GM12875 (cell line): ENCODE measurements at regions not wholly inside any gene's neighbourhood (a gene's known extent, or its start where the extent isn't known, plus 50 kb on each side); places are given as distances from the start of the nearest gene placed in this dataset.
"Not testable (repeated sequence)": the region's sequence is repeated elsewhere in the genome, so short reads cannot be mapped to it uniquely, and the experiment has no call there.

Experiments
- H3K4me3 ChIP-seq: one replicate; pipeline ENCODE4 v1.5.1; 2011; ENCODE audit warnings: low read depth, low read length, control low read depth
- TF ChIP-seq, protein P1 (sequence below): IDR thresholded peaks from 2 replicates; pipeline ENCODE4 v1.5.1; 2011; ENCODE audit warnings: low read depth, mild to moderate bottlenecking, control low read depth, inconsistent platforms, low read length, moderate library complexity, borderline replicate concordance; ENCODE audit not compliant: insufficient read depth

DNA sequence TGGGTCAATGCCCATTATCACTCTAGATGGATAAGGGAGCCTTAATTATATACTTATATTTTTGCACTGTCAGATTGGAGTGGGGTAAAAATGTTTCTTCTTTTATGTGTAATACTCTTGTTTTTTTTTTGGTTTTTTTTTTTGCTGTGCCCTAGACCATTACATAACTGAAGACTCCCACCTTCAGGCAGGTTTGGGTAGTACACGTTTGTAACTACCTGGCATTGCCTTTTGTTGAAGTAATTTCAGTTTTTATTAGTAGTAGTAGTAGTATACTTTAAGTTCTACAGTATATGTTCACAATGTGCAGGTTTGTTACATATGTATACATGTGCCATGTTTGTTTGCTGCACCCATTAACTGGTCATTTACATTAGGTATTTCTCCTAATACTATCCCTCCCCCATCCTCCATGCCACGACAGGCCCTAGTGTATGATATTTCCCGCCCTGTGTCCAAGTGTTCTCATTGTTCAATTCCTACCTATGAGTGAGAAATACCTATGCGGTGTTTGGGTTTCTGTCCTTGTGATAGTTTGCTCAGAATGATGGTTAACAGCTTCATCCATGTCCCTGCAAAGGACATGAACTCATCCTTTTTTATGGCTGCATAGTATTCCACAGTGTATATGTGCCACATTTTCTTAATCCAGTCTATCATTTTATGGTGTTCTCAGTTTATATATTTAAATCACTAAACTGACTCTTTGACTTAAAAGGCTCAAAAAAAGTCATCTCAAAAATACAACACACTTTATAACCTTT, 109.2 kb upstream of the FBXO28 start:
- H3K4me3 ChIP-seq: not testable (repeated sequence)
- TF ChIP-seq, protein P1, sequence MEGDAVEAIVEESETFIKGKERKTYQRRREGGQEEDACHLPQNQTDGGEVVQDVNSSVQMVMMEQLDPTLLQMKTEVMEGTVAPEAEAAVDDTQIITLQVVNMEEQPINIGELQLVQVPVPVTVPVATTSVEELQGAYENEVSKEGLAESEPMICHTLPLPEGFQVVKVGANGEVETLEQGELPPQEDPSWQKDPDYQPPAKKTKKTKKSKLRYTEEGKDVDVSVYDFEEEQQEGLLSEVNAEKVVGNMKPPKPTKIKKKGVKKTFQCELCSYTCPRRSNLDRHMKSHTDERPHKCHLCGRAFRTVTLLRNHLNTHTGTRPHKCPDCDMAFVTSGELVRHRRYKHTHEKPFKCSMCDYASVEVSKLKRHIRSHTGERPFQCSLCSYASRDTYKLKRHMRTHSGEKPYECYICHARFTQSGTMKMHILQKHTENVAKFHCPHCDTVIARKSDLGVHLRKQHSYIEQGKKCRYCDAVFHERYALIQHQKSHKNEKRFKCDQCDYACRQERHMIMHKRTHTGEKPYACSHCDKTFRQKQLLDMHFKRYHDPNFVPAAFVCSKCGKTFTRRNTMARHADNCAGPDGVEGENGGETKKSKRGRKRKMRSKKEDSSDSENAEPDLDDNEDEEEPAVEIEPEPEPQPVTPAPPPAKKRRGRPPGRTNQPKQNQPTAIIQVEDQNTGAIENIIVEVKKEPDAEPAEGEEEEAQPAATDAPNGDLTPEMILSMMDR: peak; percentile 29; the same call in 1 of the 2 replicates

DNA sequence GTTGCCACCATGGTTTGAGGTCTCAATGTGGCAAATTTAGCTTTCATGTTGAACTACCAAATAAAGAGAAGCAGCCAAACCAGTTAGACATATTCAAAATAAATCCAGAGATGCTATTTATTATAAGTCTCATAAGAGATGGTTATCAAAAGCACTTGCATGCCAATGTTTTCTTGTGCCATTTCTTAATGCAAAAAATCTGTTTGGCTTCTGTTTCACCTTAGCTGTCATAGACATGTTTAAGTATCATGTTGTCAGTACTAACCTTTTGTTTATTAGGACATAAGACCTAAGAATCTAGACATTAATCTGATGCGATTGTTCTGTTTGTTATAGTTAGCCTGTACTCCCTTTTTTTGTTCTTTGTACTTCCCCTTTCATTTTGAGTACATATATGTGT, 110.0 kb upstream of the FBXO28 start:
- not testable (repeated sequence) for H3K4me3 ChIP-seq

DNA sequence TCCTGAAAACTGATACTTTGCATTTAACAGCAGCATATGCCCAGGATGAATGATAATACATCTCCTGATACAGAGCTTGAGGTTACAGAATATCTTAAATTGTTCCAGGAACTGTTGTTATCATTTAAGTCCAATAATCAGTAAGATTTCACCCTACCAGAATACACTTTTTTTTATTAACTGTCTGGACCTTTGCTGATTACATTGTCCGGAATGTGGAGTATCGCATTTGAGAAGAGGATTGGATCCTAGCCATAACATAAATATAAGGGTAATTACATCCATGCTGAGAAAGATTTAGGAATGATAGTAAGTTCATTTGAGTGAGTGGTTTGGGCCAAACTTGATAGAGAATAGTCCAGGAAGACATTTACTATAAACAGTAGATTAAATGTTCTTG, 112.2 kb upstream of the FBXO28 start:
- H3K4me3 ChIP-seq: not testable (repeated sequence)

DNA sequence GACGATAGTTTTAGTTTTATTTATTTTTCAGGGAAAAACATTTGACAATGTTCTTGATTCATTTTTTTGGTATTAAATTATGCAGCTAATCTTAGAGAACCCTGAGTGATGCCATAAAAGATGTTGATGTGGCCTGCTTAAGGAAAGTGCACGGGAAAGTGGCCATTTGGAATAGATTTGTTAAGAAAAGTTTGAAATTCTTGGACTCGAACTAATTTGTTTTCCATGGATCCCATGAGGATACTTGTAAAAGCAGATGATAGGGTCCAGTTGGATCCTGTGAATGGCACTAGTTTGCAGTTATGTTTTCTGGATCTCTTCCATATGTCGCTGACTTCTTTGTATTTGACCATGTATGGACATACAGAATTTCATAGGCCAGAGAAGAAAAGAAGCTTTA, 114.2 kb upstream of the FBXO28 start:
- not testable (repeated sequence) for H3K4me3 ChIP-seq

DNA sequence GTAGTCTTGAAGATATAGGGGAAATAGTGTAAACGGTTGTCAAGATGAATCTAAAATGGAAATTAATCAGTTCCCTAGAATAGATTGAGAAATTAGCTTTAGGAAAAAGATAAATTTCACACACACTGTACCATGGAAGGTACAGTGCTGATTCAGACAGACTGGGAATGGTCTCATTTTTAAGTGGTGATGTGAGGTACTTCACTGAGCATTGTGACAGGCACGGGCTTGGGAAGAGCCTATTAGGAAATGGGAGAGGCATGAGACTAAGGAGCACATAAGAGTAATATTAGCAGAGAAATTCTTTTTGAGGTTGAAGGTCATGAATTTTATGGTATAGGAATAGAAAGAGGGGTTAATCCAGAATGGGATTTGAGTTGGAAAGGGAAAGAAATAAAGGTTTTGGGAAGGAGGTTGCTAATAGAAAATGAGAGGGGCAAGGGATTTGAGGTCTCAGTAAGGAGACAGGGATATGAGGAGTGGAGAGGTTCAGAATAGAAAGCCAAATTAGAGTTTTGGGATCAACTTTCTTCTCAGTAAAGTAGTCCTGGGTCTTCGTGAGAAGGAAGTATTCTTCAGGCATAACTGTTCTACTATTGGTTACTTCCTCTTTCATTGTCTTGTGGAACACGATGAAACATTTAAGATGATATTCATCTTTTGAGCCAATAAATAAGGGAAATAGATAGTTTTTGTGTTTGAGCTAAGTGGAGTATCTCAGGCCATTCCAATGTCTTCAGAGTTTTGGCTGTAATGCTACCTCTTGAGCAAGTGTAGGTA, 115.0 kb upstream of the FBXO28 start:
- H3K4me3 ChIP-seq: not testable (repeated sequence)

DNA sequence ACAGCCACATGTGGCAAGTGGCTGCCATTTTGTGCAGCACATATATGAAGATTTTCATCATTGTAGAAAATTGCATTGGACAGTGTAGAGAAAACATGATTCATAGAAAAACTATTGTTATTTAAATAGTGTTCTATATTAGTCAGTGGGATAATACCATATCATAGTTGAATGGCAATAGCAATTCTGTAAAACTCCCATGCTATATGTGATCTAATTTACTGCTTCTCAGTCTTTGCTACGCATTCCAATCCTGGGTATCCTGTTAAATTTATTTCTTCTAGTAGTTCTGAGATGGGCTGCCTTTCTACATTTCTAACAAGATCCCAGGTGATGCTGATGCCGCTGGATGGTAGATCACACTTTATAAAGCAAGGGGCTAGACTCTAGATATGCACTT, 117.5 kb upstream of the FBXO28 start:
- H3K4me3 ChIP-seq: not testable (repeated sequence)

DNA sequence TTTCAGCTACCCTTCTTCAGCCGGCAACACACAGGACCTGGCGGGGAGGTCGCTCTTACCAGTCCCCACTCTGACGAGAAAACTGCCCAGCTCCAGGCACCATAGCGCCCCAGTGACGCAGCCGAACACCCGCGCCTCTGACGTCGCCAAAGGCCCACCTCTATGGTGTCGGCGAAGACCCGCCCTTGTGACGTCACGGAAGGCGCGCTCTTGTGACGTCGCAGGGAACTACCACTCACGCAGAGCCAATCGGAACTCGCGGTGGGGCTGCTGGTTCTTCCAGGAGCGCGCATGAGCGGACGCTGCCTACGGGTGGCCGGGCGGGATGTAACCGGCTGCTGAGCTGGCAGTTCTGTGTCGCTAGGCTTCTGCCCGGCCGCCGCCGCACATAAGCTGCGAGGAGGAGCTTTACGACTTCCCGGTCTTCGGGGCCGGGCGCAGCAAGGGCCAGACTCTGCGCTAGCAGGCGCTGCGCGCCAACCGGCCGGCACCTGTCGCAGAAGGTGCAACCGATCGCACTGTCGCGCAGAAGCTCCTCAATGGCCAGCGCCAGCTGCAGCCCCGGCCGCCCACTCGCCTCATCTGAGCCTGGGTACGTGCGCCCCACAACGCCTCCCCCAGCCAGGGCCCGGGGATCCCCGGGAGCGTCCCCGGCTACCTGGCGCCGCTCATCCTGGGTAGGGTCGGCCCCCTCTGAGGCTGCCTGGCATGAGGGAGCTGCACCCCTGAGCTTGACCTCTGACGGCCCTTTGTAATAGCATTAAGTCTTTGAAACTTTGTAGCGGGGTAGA, 121.3 kb upstream of the FBXO28 start:
- H3K4me3 ChIP-seq: peak overlapping the region; percentile 57

DNA sequence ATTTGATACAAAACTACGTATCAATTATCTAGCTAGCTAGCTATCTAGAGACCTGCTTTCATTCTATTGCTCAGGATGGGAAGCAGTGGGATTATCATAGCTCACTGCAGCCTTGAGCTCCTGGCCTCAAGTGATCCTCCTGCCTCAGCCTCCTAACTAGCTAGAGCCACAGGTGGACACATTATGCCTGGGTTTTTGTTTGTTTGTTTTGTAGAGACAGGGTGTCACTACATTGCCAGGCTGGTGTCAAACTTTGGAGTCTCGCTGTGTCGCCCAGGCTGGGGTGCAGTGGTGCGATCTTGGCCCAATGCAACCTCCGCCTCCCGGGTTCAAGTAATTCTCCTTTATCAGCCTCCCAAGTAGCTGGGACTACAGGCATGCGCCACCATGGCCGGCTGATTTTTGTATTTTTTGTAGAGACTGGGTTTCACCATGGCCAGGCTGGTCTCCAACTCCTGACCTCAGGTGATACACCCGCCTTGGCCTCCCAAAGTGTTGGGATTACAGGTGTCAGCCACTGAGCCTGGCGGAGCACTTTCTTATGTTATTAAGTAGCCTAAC, 122.5 kb upstream of the FBXO28 start:
- not testable (repeated sequence) for H3K4me3 ChIP-seq

DNA sequence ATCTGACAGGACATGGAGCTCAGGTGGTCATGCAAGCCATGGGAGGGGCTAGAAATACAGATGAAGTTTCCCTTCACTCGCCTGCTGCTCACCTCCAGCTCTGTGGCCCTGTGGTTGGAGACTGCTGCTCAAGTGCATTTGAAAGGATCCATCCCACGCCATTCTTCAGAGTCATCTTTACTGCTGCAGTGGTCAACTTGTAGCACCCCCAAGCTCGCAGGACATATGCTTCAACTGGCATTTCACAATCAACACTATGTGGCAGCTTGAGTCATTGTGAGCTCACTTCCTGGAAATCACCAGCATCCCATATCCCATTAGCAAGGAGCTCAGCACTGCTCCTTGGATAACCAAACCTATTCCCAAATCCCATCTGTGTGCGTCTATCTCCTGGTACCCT, 116.2 kb upstream of the TP53BP2 start:
- not testable (repeated sequence) for H3K4me3 ChIP-seq

DNA sequence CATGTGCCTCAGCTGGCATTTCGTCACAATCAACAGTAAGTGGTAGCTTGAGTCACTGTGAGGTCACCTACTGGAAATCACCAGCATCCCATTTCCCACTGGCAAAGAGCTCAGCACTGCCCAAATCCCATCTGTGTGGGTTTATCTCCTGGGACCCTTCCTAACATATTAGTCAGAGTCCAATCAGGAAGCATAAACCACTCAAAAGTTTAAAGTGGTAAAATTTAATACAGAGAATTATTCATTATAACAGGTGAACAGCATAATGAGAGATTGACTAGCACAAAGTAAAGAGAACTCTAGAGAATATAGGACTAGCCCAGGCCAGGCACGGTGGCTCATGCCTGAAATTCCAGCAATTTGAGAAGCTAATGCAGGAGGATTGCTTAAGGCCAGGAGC, 107.1 kb upstream of the TP53BP2 start:
- not testable (repeated sequence) for H3K4me3 ChIP-seq

DNA sequence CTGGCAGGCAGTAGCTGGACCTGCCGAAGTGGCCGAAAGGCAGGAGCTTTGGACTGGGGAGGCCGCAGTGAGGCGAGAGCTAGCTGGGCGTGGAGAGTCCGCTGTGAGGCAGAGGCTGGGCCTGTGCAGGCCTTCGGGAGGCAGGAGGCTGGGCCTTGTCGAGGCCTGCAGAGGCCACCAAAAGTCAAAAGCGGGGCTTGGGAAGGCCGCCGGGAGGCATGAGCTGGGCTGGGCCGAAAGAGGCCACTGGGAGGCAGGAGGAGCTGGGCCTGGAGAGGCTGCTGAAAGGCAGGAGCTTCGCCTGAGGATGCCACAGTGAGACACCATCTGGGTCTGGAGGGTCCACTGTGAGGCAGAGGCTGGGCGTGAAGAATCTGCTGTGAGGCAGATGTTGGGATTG, 105.8 kb upstream of the TP53BP2 start:
- H3K4me3 ChIP-seq: not testable (repeated sequence)

DNA sequence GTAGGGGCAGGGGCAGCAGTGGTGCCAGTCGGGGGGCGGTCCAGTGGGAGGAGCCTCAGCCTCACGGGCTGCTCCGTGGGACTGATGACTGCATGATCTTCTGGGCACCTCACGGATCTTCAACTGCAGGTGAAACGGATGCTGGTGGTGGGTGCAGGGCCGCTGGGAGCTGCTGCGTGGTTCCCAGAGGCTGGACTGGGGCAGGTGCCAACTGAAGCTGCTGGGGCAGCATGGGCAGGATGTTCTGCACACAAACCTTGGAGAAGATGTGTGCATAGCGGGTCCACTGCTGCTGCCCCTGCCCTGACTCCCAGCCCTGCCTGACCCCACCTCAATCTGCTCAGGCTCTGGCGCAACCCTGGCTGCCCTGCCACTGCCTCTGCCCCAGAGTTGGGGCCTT, 104.2 kb upstream of the TP53BP2 start:
- not testable (repeated sequence) for H3K4me3 ChIP-seq

DNA sequence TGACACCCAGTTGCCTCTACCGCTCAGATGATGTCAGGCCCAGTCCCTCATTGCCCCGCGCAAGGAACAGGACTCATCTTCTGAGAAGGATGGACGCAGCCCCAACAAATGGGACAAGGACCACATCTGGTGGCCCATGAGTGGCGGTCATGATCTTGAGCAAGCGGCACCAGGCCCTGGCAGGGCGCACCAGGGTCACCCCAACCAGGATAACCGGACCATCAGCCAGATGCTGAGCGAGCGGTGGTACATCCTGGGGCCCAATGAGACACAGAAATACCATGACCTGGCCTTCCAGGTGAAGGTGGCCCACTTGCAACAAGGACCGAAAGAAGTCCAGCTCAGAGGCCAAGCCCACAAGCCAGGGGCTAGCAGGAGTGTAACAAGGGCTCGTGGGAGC, 102.3 kb upstream of the TP53BP2 start:
- H3K4me3 ChIP-seq: not testable (repeated sequence)

DNA sequence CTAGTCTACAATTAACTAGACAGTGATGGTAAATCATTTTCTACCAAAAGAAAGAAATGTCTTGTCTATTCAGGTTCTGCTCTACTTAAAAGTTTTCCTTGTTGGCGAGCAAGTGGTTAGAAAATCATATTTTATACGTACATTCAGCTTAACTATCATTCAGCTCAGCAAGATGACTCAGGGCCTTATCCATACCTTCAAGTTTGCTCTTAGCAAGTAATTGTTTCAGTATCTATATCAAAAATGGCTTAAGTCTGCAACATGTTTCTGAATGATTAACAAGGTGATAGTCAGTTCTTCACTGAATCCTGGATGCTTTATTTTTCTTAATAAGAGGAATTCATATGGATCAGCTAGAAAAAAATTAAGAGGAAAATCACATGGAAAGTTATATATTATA, 90.8 kb upstream of the TP53BP2 start:
- not testable (repeated sequence) for H3K4me3 ChIP-seq

DNA sequence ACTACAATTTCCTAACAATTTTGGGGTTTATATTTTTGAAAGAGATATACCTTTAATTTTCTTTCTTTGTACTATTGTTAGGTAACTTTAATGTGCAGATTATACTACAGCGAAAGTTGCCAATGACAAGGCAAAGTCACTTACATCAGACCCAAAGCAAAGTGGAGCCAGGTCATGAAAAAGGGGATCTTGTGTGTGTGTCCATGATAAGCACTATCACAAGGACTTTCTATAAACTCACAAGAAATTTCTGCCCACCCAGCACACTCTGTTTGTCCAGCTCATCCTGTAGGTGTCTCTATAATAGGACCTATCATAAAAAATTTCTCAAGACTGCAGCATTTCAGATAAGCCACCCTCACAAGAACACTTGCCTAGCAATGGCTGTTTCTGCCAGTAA, 85.7 kb upstream of the TP53BP2 start:
- not testable (repeated sequence) for H3K4me3 ChIP-seq

DNA sequence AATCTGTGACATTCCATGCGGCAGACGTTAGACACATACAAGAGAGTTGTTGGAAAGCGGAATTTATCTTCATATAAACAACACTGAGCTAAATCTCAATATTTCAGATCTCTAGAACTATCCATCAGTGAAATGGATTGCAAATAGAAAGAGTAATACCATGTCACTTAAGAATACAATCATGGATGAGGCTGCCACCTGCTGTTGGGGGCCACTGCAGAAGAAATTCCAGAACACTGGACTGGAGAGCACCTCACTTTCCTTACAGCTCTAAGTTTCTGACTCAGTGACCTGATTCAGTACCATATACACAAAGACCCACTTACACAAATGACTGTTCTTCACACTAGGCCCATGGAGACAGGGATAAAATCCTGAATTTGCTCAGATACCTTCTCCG, 75.1 kb upstream of the TP53BP2 start:
- not testable (repeated sequence) for H3K4me3 ChIP-seq

DNA sequence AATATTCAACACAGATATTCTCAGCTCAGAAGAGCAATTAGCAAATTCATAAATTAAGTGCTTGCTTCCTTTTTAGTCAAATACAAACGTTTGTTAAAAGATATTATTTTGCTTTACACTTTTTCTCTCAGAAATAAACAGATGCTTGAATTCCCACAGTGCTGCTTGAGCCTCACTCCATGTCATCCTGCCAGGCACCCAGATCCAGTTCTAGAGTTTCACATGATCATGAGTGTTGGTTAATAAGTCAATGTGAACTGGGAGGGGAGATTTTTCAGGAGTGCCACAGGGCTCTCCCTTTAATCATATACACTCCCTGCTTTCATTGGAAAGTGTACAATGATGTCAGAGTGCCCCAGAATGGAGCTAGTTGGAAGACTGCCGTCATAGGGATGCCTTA, 69.7 kb upstream of the TP53BP2 start:
- H3K4me3 ChIP-seq: not testable (repeated sequence)

DNA sequence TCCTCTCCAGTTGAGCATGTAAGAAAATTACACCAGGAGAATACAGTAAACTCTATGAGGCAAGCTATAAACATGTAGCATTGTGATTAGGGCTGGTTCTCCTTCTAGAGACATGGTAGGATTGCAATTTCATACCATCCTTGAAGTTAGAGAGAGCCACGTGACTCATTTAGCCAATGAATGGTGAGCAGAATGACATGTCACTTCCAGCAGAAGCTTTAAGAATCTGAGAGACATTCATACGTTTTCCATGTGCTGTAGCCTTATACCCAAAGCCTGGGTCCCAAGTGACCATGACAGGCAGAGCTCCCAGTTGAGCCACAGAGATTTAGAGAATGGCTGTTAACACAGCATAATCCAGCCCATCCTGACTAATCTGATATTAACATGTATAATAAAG, 68.0 kb upstream of the TP53BP2 start:
- not testable (repeated sequence) for H3K4me3 ChIP-seq
